AG09309 (cell line): ENCODE measurements at regions not wholly inside any gene's neighbourhood (a gene's known extent, or its start where the extent isn't known, plus 50 kb on each side); places are given as distances from the start of the nearest gene placed in this dataset.
"Not testable (repeated sequence)": the region's sequence is repeated elsewhere in the genome, so short reads cannot be mapped to it uniquely, and the experiment has no call there.

Experiments used
- DNase-seq: peaks from one replicate; pipeline ENCODE4 v3.0.0-alpha.2; 2010; ENCODE audit warnings: low read depth
- H3K4me3 ChIP-seq: 2 replicates; pipeline ENCODE4 v1.5.1; 2011; ENCODE audit warnings: mild to moderate bottlenecking, low read depth, low read length, moderate library complexity; ENCODE audit not compliant: control insufficient read depth
- CTCF ChIP-seq: IDR thresholded peaks from 2 replicates; pipeline ENCODE4 v1.5.1; 2011; ENCODE audit warnings: mild to moderate bottlenecking, low read depth, low read length, inconsistent platforms; ENCODE audit not compliant: insufficient read depth, control insufficient read depth; ENCODE audit errors: missing control alignments

DNA sequence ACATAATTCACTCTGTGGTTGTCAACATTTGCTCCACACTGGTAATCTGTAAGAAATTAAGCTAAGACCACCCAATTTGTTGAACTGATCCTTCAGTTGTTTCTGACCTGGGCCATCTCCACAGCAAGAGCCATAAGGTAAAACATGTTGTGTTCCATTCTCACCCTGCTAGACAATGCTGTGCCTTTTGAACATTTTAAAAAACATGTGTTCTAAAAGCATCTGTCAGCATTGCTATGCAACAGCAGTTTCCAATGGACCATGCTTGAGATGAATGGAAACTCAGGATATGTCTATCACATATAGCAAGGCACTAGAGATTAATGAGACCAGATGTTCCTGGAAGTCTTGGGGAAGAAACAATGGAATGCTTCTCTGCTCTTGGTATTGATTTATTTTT, 455.1 kb upstream of the RGMB start:
- TF ChIP-seq CTCF: no peak
- DNase-seq: no peak

DNA sequence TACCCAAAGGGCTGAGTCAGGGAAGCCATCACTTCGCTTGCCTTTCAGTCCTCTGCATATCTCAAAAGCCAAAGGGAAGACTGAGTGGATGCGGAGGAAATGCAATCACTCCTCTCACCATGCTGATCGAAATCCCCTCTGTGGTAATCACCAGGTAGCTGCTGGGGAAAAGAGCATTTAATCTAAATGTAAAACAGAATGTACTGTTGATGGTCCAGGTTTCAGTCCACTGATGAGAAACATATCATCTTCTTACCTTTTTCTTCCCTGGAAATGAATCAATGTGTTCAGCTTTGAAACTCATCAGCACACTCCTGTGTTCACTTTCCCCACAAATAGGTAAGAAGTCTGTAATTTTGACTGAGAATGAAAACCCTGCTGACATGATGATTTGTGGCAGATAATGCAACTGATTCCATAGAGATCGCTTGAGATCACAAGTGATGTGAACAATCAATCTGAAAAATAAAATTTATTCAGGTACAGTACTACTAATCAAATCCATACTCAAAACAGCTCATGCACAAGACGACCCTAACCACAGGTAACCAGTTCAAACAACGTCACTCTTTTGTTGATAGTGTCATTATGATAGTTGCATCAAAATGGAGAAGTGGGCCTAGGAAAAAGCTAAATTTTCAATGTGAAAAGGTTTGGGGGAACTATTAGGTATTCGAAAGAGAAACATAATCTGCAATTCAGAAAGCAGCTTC, 454.0 kb upstream of the RGMB start:
- no peak overlapping the region for H3K4me3 ChIP-seq
- TF ChIP-seq CTCF: no peak
- no peak for DNase-seq

More for the DNA sequence above, 455.1 kb upstream of the RGMB start:
- no peak overlapping the region for H3K4me3 ChIP-seq

GRCh38 chr5:98320343-98320742, 453.1 kb upstream of the RGMB start:
- no peak for TF ChIP-seq CTCF
- no peak overlapping the region for H3K4me3 ChIP-seq
- no peak for DNase-seq

- TF ChIP-seq CTCF: no peak
- no peak for DNase-seq
- H3K4me3 ChIP-seq: no peak overlapping the region
Measured at GRCh38 chr5:98321361-98321760, 452.1 kb upstream of the RGMB start.

- not testable (repeated sequence) for H3K4me3 ChIP-seq, DNase-seq
Measured at GRCh38 chr5:98325187-98325586, 448.3 kb upstream of the RGMB start.

GRCh38 chr5:98328015-98328414, 445.4 kb upstream of the RGMB start:
- DNase-seq: no peak
- H3K4me3 ChIP-seq: no peak overlapping the region
- TF ChIP-seq CTCF: no peak

- no peak for DNase-seq
- no peak overlapping the region for H3K4me3 ChIP-seq
- no peak for TF ChIP-seq CTCF
Measured at GRCh38 chr5:98330871-98331270, 442.6 kb upstream of the RGMB start.
